Anterior cingulate cortex (tissue), 58 donors: ENCODE measurements at regions not wholly inside any gene's neighbourhood (a gene's known extent, or its start where the extent isn't known, plus 50 kb on each side); places are given as distances from the start of the nearest gene placed in this dataset.

Source experiments
- DNase-seq, 58 donors: peaks; one replicate each; lab custom pipeline; 2025; lab: John Stamatoyannopoulos, UW

DNA sequence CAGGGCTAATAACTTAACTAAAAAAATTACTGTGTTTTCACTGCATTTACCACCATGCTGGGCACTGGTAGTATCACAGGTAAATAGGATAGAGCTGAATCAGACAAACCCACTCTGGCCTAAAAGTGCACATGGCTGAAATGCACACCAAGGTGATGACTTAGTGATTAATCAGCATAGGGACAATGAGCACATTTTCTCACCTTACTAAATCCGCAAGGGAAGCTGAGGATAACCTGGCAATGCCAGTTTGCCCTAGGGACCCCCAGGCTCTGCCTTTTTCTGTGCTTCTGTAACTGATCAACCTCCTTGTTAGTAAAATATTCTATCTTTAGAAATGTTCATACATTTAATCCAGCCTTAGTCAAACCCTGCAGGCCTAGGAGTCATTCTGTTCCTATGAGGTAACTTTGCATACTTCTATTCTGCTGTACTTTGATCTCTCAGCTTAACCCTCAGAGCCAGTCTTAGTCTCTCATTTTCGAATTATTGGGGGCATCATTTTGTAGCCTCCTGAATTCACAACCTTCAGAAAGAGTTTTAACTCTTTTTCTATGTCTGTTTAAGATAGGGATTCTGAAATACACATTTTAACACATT lies 562.9 kb upstream of the KCNMB2 start:
- DNase-seq: no peak

DNA sequence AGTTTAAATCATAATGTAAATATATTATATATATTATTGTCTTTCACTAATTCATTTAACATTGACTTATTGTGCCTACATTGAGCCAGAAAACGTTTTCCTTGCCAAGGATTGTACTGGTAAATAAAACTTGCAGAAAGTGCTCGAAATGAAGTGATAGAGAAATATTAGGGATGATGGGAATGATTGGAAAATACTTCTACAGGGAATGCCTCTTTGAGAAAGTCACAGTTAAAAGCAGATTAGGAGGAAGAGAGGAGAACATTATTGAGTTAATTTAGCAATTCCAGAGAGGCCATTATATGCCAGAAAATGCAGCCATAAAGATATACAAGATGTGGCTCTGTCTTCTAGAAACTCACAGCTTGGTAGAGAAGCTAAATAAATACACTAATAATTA lies 560.0 kb upstream of the KCNMB2 start:
- no peak for DNase-seq

DNA sequence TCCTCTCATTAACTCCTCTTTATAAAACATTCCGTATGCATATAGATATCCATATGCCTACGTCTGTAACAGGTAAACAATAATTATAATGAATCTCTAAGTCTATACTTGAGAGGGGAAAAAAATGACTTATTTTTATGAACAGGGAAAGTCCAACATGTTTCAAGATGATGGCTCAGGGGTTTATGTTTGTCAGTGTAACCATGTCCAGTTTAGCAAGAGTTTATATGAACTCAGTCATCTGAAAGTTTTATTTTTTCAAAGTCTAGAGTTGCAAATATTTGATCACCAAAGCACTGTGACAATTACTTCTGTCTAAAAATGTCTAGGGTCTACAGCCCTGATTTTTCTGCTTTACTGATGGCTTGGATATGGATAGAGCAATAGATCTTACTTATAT lies 559.4 kb upstream of the KCNMB2 start:
- DNase-seq: no peak

DNA sequence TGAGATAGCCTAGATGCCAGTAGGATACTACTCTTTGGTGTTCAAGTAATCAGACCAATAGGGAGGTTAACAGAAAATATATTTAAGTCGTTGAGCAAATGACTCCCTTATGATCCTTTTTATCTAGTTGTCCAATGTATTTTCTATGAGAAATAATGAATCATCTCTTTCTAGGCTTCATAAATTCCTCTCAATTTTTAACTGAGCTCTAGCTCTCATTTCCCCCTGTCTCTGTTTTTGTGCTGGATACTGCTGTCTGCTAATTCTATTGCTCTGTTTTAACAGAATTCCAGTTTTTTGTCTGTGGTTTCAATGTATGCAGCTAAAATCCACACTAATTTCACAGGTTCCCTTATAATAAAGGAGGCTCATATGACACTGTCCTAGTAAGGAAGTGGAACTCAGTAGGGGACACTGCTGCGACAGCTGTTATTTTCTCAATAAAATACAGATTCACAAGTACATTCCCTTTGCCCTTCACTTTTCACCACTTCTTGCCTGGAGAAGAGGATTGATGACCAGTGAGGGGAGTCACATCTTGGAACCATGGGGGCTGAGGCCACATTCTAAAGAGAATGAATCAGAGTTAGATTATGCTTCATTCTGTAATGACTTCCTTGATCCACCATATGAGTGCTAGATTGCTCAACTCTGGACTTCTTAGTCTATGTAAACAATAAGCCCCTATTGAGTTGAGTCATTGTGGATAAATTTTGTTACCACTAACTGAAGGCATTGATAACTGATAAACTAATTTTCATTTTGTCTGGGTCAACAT lies 558.7 kb upstream of the KCNMB2 start:
- no peak for DNase-seq

DNA sequence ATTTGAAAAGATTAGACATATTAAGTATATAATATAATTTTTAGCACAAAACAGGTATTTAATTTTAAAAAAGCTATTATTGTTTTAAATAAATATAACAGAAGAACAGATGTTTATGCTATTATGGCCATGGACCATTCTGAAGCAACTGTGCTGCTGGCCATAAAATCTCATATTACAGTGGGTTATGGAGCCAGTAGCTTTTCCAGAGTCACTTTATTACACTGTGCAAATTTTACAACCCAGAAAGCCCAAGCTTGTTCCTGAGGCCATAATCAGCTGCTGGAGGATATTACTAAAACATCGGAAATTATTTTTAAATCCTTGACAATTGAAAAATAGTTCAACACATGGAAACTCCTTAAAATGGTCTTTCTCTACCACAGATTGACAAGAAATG lies 557.3 kb upstream of the KCNMB2 start:
- no peak for DNase-seq

DNA sequence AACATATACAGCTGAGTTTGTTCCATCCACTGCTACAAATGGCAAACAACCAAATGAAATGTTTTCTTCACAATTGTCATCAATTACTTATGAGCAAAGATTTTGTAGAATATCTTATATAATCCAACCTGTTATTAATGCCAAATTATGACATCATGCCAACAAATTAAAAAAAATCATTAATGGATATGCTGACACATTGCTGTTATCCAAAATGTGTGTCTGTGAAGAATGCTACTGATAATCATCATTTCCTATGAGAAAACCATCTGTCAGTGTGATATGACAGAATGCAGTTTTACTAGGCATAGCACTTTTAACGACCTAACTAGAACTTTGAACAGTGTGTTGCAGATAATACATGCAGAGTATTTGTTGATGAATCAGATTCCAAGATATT lies 556.5 kb upstream of the KCNMB2 start:
- DNase-seq: no peak

DNA sequence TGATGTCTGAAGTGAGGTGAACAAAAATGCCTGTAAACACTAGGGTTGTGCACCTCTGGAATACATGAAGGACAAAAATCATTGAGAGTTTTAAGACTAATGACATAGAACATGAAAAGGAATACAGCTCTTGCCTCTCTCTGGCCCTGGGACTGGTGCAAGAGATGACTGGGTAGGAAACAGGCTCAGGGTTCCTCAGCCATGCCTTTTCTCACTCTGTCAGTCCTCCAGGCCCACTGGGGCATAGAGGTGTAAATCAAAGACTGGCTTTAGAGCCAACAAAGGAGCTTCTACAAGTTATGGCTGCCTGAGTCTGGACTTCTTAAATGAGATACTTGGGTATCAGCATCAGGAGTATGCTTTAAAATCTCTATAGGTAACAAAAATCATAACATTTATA lies 554.7 kb upstream of the KCNMB2 start:
- no peak for DNase-seq

DNA sequence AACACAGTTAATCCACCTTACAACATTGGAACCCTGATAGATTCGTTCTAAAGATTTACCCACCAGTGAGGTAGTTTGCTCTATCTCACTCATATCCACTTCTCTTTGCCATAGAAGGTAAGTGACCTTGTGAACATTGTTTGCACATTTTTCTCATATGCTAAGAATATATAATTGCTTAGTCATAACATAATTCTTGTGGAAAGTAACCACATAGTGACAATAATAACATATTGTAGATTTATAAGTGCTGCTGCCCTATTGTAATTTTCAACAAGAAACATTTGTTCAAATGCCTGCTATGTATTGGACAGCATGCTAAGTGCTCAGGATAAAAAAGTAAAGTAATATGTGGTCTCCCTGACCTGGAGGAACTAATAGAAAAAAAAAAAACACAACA lies 554.2 kb upstream of the KCNMB2 start:
- no peak for DNase-seq

DNA sequence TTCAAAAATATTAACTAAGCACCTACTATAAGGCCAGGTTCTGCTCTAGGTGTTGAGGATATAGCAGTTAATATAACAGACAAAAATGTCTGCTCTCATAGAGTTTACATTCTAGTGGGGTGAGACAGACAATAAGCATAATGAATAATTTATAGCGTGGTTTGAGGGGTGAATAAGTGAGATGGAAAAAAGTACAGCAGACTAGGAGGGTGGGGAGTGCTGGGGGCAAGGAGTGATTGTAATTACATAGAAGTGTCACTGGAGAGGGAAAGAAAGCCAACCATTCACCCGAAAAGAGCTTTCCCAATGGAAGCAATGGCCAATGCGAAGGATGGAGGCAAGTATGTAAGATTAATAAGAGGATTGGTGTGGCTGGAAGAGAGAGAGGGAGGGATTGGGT lies 552.9 kb upstream of the KCNMB2 start:
- no peak for DNase-seq

DNA sequence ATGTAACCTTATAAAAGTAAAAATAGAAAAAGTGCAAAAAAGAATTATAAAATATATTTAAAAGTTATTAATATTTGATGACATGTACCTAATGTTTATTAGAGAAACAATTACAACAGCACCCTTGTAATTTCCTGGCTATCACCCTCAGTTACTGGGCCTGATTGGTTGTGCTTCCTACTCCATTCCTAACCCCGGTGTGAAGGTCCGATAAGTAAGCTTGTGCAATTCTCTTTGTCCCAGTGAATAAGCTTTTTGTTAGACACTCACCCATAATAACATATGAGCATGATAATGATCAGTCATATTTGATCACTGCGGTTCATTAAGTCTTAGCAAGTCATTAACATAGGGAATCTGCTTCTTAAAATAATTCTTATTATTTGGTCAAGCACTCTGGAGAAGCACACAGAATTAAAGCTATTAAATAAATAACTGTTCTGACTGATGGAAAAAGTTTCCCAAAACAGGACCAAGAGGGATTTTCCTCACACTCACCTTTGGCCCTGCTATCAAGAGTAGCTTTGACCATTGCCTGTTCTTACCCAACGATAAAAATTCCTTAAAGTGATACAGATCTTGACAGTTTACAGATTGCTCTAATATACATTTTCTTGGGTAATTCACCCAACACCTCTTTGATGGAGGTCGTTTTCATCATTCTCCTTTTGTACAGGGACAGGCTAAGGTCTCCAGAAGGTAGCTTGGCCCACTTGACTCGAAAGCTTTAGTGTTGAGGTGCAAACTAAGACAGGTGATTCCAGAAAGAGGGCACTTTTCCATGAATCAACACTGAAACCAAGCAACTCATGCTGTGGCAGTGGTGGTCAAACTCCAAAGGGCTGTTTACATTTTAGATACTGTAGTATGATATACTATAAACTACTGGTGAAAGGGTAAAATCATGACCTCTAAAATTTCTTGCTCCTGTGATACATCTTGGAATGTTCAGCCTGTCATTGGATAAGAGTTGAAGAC lies 543.0 kb upstream of the KCNMB2 start:
- no peak for DNase-seq

DNA sequence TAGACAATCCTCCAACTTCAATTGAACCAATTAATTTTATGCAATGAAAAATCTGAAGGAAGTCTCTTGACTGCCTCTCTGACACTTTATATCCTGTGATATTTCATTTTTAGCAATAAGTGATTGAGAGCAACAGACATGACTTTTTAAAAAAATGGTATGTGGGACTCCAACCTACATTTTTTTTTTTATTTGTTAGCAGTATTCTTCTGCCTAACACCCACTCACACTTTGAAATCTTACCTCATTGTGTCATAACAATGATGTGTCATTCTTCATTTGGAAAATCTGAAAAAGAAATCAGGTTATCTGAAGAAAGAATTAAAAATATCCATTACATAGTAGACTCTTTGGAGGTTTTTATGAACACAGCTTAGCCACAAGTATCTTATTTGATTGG lies 541.3 kb upstream of the KCNMB2 start:
- no peak for DNase-seq

DNA sequence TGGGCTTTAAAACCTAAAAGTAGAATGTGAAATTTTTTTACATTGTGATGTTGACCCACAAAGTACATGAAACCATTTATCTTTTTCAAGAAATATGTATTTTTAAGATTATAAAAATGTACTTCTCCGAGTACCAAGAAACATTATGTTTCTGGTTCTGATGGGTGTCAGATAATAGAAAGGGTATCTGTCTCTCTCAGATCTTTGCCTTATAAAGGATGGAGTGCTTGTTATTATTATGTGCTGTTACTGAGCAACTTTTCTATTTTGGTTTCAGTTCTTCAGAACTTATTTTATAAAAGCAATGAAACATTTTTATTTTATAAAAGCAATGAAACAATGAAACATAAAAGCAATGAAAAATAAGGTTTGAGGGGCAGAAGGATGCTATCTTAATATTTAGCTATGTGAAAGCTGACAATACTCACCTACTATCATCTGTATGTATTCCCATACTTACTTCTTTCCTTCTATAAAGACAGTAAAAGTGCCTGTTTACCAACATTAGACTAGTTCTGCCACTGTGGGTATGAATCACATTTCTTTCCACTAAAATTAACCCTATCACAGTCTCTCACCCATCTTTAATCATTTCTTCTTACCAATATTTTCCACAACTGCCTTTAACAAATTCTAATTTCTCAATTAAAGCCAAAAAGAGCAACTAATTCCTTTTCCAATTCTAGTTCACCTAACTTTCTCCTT lies 540.7 kb upstream of the KCNMB2 start:
- DNase-seq: no peak

DNA sequence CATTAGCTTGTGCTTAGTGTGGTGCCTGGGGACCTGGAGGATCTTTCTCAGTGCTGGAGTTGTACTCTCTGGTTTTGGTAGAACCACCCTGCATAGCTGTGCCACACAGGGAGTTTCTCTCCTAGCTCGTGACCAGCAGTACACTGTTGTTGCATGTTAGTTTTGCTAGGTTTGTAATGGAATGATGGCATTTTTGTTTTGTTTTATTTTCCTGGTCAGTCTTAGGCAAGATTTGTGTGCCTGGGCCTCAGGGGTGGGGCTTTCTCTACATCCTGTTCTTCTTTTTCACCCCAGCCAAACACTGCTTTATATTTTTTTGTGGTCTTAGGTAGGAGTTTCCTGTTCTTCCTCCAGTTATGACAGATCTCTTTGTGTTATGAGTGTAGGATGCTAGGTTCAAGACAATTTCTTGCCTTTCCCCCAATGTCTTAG lies 534.5 kb upstream of the KCNMB2 start:
- DNase-seq: no peak

DNA sequence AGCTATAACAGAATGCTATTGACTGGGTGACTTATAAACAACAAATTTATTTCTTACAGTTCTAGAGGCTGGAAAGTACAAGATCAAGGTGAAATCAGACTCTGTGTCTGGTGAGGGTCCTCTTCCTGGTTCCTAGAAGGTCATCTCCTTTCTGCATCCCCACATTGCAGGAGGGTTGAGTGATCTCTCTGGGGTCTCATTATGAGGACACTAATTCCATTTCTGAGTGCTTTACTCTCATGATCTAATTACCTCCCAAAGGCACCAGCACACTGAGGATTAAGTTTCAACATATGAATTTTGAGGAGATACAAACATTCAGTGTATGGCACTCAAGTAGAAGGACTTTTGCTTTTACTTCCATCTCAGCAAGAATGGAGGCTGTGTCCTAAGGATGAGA lies 534.1 kb upstream of the KCNMB2 start:
- DNase-seq: no peak

DNA sequence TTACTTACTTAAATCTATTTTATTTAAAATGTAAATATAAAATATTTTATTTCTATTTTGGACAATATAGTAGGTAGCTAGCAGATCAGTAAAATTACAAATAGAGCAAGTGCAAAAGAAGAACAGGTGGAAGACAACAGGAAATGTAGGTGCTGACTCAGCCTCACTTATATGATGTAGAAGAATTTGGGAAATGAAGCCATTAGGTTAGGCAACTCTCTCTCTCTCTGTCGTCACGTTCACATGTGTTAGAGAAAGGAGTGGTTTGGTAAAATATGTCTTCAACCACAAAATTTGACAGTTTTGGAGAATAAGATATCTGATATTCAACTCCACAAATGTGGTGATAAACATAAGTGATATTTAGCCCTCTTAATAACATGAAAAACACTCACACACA lies 532.5 kb upstream of the KCNMB2 start:
- DNase-seq: no peak

DNA sequence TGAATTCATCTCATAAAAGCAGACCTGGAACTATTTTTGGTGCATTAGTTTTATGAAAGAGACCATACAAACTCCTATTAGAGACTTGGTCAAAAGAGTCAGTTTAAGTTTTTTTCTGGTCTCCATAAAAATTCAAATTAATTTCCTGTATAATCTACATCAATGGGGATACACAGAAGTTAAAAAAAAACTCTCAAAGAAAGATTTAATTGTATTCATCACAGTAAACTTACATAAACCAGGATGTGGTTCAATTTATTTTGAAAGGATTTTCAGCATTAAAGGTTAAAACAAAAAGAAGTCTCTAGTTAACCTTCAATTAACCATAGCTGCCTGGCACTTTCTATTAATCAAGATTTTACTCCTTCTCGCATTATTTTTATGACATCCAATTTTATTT lies 530.3 kb upstream of the KCNMB2 start:
- DNase-seq: no peak

DNA sequence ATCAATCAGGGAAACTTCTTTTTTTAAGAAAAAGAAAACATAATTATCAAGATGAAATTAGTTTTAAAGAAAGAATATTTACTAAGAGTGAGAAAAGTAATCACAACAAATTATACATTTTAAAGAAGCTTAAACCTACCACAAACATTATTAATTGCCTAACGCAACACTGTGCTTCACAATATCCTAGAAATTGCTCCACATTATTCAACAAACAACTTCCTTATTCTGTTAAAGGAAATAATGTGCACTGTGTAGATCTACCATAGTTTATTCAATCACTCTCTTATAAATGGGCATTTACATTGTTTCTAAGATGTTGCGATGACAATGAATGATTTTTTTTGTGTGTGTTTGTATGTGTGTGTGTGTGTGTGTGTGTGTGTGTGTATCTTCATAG lies 525.9 kb upstream of the KCNMB2 start:
- DNase-seq: no peak

DNA sequence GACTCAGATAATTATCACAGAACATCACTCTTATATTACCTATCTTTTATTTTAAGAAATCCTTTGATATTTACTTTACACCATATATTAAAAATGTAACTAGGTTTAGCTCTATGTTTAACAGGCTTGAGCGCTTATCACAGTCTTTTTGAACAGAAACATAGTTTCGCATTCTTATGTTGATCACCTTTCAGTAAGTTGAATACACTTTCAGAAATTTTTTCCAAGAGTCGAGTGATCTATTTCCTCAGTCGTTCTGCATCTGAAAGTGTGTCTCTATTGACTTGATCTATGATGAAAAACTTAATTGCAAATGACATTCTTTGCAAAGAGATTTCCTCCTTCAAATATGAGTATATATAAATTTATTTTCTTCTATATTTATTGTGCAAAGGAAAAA lies 516.6 kb upstream of the KCNMB2 start:
- DNase-seq: no peak

DNA sequence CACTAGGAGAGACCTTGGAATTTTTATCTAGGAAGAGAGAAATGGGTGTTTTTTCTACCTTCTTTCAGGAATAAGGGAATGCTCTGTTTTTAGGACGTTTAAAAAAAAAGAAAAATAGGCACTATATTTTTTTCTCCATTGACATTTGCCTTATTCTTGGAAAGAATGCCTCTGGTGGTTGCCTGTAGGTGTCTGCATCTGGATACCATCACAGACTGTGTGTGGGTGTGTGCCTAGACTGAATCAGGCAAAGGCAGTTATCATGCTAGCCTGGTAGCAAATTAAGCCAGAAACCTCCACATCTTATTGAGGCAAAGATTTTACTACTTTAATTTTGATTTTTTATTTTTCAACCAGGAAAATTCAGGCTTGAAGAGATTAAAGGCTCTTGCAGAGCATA lies 513.6 kb upstream of the KCNMB2 start:
- DNase-seq: peak in 23 of 58 donors; percentile 0 to 43 (median 5)

DNA sequence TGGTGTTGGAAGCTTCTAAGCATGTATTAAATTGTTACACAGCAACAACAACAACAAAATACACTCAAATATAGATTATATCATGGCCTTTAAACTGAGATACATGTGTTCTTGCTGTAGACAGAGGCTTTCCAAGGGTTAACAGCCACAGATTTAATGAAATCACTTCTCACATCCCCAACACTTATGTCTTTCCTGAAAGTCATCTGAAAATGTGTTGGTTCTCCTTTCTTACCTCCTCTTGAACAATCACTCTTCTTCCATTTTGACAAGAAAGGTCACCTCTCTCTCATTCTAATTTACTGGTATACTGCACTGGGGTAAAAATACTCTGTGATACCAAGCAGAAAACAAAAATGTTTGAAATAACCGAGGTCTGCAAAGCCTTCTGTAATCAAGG lies 507.3 kb upstream of the KCNMB2 start:
- no peak for DNase-seq
